Stimulated activated naive B cell treated with anti-CD40 and anti-IgM and Interleukin-4, amounts not matched to agents 10 μg/mL and 1 μg/mL and 100 μg/mL, for 72 hours (primary cell): ENCODE measurements at regions not wholly inside any gene's neighbourhood (a gene's known extent, or its start where the extent isn't known, plus 50 kb on each side); places are given as distances from the start of the nearest gene placed in this dataset.
"Not testable (repeated sequence)": the region's sequence is repeated elsewhere in the genome, so short reads cannot be mapped to it uniquely, and the experiment has no call there.

Source experiments
- ATAC-seq, 2 donors: fragments of 150-1000 bp; cut with Tn5 transposase; replicated peaks; 2 replicates each; pipeline ENCODE4 v1.10.0; 2021; ENCODE audit warnings: moderate library complexity in 1 of 2
- DNase-seq: peaks from one replicate; pipeline ENCODE4 v3.0.0; 2021
- H3K27ac Mint-ChIP-seq: one replicate; pipeline ENCODE4 v1.8.0; 2022; ENCODE audit warnings: mild to moderate bottlenecking, mixed read lengths
- H3K27me3 Mint-ChIP-seq, 2 donors: one replicate each; pipeline ENCODE4 v1.8.0; 2022; ENCODE audit warnings: mixed read lengths in 2 of 2
- H3K36me3 Mint-ChIP-seq, 2 donors: one replicate each; pipeline ENCODE4 v1.8.0; 2022; ENCODE audit warnings: mixed read lengths in 2 of 2, mild to moderate bottlenecking in 1 of 2
- H3K4me1 Mint-ChIP-seq, 2 donors: one replicate each; pipeline ENCODE4 v1.8.0; 2022; ENCODE audit warnings: mixed read lengths in 2 of 2, mild to moderate bottlenecking in 1 of 2
- H3K4me3 Mint-ChIP-seq, 2 donors: one replicate each; pipeline ENCODE4 v1.8.0; 2022; ENCODE audit warnings: mild to moderate bottlenecking in 2 of 2, mixed read lengths in 2 of 2, moderate library complexity in 1 of 2
- H3K9me3 Mint-ChIP-seq, 2 donors: one replicate each; pipeline ENCODE4 v1.8.0; 2022; ENCODE audit warnings: mixed read lengths in 2 of 2, mild to moderate bottlenecking in 1 of 2

DNA sequence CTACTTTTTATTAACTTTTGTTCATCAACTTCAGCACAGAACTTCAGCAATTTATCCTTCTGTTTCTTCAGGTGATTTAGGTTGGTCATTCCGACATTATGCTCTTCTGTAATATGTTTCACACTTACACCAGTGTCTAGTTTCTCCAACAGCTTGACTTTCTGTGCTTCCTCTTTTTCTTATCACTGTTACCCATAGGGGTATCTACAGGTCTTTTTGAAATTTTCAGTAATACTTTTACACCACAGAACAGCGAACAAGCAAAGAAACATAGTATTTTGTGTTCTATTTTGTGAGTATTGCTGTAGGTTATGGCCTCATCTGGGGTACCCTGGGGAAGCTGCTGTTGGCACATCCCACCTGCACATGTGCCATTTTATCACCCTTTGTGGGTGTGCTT, 260.7 kb downstream of the NSUN3 start:
- ATAC-seq: no peak

DNA sequence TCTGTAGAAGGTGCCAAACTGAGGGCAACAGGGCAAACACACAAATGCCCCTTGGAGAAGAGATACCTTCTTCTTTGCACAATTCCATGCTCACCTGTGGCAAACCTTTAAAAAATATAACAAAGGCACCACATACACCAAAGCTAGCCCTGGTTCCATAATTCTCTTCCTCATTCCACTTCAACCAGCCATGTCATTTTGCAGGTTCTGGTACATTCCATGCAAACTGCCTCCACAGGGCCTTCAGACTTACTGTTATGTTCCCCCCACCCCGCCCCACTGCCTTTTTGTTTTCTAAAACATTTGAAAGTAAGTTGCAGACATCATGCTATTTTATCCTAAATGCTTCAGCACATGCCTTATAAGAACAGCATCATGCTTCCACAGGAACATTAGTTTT, 269.0 kb downstream of the NSUN3 start:
- H3K36me3 Mint-ChIP-seq: no peaks in the 10 kb centered on the region
- no peaks in the 10 kb centered on the region for H3K4me1 Mint-ChIP-seq
- H3K27me3 Mint-ChIP-seq: no peaks in the 10 kb centered on the region
- H3K9me3 Mint-ChIP-seq: peaks cover 2 to 3% of the 10 kb centered on the region in 2 donors
- H3K4me3 Mint-ChIP-seq: no peak overlapping the region
- no peak for DNase-seq
- H3K27ac Mint-ChIP-seq: no peak overlapping the region
- ATAC-seq: no peak

More for the DNA sequence above, 260.7 kb downstream of the NSUN3 start:
- H3K9me3 Mint-ChIP-seq: peaks cover 4 to 6% of the 10 kb centered on the region in 2 donors
- DNase-seq: no peak
- no peak overlapping the region for H3K4me3 Mint-ChIP-seq
- no peaks in the 10 kb centered on the region for H3K27me3 Mint-ChIP-seq
- no peaks in the 10 kb centered on the region for H3K4me1 Mint-ChIP-seq
- no peak overlapping the region for H3K27ac Mint-ChIP-seq
- no peaks in the 10 kb centered on the region for H3K36me3 Mint-ChIP-seq

DNA sequence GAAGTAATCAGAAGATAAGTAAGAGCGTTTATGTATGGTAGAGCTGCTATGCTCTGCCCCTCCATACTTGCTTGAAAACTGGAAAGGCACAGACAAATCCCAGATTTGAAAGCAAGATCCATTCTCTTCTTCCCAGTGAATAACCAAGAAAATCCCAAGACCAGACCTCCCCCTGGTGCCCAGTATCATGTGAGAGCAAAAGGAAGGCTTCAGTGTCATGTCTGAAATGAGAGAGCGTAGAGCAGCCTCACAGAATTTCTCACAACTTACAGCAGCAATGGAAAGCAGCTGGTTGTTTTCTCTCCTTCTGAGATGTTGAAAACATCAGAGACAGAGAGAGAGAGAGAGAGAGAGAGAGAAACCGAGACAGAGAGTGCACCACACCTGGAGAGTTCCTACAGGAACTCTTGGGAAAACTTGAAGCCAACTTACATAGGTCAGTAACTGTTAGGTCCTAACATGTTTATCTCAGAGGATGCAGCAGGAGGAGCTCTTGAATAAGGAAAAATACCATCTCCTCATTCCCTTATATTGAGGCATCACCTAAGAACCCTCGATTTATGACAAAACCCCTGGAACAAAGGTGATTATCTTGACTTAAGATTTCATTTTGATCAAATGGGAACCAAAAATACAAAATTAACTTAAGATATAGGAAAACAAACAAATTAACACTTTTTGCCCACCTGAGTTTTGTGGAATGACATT, 273.3 kb downstream of the NSUN3 start:
- H3K27me3 Mint-ChIP-seq: no peaks in the 10 kb centered on the region
- no peak overlapping the region for H3K27ac Mint-ChIP-seq
- no peaks in the 10 kb centered on the region for H3K4me1 Mint-ChIP-seq
- H3K36me3 Mint-ChIP-seq: no peaks in the 10 kb centered on the region
- DNase-seq (no peak), ATAC-seq (no peak)
- H3K4me3 Mint-ChIP-seq: no peak overlapping the region
- peaks cover 0 to 3% of the 10 kb centered on the region in 2 donors for H3K9me3 Mint-ChIP-seq

DNA sequence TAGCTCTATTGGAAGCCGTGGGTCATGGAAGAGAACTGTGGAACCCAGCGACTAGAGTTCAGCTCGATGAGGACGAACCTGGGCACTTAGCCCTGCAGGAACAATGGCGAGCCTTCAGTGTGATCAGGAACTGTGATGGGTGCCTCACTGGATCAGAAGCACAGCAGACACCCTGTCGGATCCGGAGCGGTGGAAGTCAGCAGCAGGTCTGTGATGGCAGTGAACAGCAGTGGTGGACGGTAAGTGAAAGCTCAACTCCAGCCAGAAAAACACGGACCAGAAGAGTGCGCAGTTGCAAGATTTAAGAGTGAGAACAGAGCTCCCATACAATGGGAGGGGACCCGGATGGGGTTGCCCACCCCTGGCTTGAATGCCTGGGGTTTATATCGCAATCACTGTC, 282.2 kb downstream of the NSUN3 start:
- Mint-ChIP-seq H3K4me3 (no peak overlapping the region), H3K27me3 (no peaks in the 10 kb centered on the region), H3K27ac (no peak overlapping the region), H3K9me3 (peaks cover 10 to 11% of the 10 kb centered on the region in 2 donors), H3K4me1 (no peaks in the 10 kb centered on the region), H3K36me3 (no peaks in the 10 kb centered on the region)
- DNase-seq: no peak
- no peak for ATAC-seq

DNA sequence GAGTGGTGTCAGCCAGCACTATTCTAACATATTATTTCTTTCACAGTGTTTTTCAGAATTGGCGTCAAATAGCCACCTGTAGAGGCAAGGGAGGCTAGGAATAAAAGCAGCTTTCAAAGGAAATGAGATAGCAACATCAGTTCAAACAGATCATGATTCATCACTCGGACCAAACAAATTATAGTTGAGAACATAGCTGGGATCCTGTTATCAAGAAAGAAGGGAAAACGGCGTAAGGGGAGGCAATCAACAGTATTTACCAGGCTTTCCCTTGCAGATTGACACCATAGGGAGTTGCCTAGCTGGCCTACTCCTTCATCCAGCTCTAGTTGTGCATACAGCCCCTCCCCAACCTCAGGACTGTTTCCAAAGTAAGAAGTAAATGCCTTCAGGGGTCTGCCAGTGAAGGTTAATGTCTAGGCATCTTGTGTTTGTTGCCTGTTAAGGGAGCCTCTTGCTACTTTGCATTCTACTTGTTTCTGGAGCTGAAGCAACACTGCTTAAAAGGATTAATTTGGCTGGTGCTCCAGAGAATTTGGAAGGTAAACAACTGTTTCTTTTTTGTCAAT, 286.5 kb downstream of the NSUN3 start:
- no peak for DNase-seq
- no peak overlapping the region for H3K27ac Mint-ChIP-seq
- H3K36me3 Mint-ChIP-seq: no peaks in the 10 kb centered on the region
- ATAC-seq: no peak
- no peaks in the 10 kb centered on the region for H3K27me3 Mint-ChIP-seq
- peaks cover 10% of the 10 kb centered on the region in 2 donors for H3K9me3 Mint-ChIP-seq
- no peaks in the 10 kb centered on the region for H3K4me1 Mint-ChIP-seq
- H3K4me3 Mint-ChIP-seq: no peak overlapping the region

DNA sequence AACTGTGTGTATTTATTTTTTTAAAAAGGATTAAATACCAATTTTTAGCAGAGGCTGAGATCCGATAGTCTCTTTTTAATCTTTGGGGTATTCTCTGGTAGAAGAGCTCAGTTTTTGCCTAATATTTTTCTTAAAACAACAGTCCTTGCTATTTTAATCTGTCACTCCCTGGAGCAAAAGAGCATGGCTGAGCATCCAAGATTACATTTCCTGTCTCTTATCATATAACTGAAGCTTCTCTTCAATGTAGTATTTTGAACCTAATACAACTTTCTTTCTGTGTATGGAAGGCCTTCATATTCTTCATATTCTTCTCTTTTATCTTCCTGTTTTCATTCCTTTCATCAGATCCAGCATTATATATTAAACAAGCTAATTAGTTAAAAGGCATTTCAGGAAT, 293.7 kb downstream of the NSUN3 start:
- Mint-ChIP-seq H3K27ac (no peak overlapping the region), H3K4me3 (no peak overlapping the region), H3K4me1 (no peaks in the 10 kb centered on the region), H3K36me3 (no peaks in the 10 kb centered on the region), H3K27me3 (no peaks in the 10 kb centered on the region), H3K9me3 (peaks cover 0 to 1% of the 10 kb centered on the region in 2 donors)
- ATAC-seq (no peak), DNase-seq (no peak)

DNA sequence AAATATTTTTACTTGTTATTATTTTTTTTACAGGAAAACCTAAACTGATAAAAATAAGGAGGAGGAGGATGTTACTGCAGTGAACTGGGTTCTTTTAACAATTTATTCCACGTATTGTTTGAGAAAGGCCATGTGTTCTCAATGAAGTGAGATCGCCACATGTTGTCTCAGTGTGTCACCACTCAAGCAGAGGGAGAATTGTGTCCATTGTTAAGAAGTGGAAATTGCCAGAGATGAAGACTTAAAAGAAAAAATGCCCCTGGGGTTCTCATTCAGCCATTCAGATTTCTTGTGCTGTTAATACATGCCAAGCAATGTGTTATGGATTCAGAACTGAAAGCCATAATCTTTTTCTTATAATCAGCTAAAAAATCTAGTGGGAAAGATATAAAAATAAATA, 297.1 kb downstream of the NSUN3 start:
- no peak overlapping the region for H3K27ac Mint-ChIP-seq
- no peak overlapping the region for H3K4me3 Mint-ChIP-seq
- DNase-seq (no peak), ATAC-seq (no peak)
- no peaks in the 10 kb centered on the region for H3K36me3 Mint-ChIP-seq
- no peaks in the 10 kb centered on the region for H3K27me3 Mint-ChIP-seq
- H3K4me1 Mint-ChIP-seq: no peaks in the 10 kb centered on the region
- H3K9me3 Mint-ChIP-seq: peaks cover 0 to 3% of the 10 kb centered on the region in 2 donors

DNA sequence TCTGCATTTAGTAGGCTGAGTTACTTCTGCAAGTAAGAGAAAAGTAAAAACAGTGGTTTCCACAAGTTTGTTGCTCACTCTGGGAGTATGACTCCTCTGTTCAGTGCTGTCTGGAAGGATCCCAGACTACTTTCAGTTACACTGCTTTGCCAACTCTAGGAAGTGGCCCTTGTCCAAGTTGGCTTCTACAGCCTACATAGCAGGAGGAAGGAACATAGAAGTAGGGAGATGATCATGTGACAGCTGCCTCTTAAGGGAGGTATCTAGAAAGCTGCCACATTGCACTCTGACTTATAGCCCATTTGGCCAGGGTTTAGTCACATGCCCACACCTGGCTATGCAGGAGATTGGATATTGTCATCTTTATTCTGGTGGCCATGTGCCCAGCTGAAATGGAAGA, 298.1 kb downstream of the NSUN3 start:
- Mint-ChIP-seq H3K36me3 (no peaks in the 10 kb centered on the region), H3K4me3 (no peak overlapping the region), H3K27ac (no peak overlapping the region), H3K27me3 (no peaks in the 10 kb centered on the region), H3K9me3 (peaks cover 0 to 6% of the 10 kb centered on the region in 2 donors), H3K4me1 (no peaks in the 10 kb centered on the region)
- no peak for ATAC-seq
- no peak for DNase-seq

DNA sequence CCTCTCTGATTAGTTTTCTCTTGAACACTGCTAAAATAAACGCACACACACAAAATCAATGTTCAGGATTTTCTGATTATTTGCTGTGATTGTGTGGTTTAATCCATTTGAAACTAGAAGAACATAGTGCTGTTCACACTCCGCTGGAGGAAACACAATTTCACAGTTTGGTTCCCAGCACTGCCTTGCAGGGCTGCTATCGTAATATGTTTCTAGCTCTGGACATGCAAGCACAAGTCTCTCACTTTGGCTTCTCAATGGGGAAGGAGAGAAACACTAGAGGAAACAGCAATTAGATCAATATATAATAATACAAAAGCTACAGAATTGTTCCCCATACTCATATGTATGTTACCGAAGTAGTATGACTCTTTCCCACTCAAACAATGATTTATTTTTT, 299.5 kb downstream of the NSUN3 start:
- DNase-seq (no peak), ATAC-seq (no peak)
- Mint-ChIP-seq H3K27ac (no peak overlapping the region), H3K27me3 (no peaks in the 10 kb centered on the region), H3K4me1 (no peaks in the 10 kb centered on the region), H3K4me3 (no peak overlapping the region), H3K9me3 (peaks cover 0 to 9% of the 10 kb centered on the region in 2 donors), H3K36me3 (no peaks in the 10 kb centered on the region)

DNA sequence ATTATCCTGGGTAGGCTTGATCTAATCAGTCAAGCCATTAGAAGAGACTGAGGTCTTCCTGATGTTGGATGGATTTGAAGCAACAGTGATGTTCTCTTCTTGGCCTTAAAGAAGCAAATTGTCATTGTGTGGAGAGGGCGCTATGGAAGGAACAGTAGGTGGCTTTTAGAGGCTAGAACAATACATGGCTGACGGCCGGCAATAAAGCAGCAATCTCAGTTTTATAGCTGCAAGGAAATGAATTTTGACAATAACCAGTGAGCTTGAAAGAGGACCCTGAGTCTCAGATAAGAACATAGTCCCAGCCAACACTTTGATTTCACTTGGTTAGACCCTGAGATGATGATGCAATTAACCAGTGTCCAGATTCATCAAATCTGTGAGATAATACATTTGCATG, 302.1 kb downstream of the NSUN3 start:
- DNase-seq (no peak), ATAC-seq (no peak)
- Mint-ChIP-seq H3K36me3 (no peaks in the 10 kb centered on the region), H3K27me3 (no peaks in the 10 kb centered on the region), H3K4me3 (no peak overlapping the region), H3K4me1 (no peaks in the 10 kb centered on the region), H3K27ac (no peak overlapping the region), H3K9me3 (peaks cover under 1 to 12% of the 10 kb centered on the region in 2 donors)

DNA sequence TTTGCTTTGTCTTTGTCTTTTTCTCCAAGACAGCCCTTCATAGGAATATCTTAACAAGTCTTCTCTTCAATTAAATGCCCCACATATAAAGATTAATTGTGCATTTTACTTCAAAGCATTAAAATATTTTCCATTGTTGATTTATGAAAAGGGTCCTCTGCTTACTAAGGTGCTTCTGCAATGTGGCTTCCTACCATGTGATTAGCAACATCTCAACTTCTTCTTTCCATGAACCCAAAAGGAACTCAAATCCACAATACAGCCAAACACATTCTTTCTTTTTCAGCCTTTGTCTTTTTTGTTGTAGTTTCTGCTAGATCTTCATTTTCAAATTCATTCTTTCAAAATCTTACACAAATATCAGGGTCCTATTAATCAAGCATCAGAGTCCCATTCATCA, 309.2 kb downstream of the NSUN3 start:
- H3K9me3 Mint-ChIP-seq: peaks cover 6 to 8% of the 10 kb centered on the region in 2 donors
- H3K27ac Mint-ChIP-seq: no peak overlapping the region
- DNase-seq (no peak), ATAC-seq (no peak)
- H3K4me3 Mint-ChIP-seq: no peak overlapping the region
- no peaks in the 10 kb centered on the region for H3K27me3 Mint-ChIP-seq
- no peaks in the 10 kb centered on the region for H3K4me1 Mint-ChIP-seq
- H3K36me3 Mint-ChIP-seq: no peaks in the 10 kb centered on the region

DNA sequence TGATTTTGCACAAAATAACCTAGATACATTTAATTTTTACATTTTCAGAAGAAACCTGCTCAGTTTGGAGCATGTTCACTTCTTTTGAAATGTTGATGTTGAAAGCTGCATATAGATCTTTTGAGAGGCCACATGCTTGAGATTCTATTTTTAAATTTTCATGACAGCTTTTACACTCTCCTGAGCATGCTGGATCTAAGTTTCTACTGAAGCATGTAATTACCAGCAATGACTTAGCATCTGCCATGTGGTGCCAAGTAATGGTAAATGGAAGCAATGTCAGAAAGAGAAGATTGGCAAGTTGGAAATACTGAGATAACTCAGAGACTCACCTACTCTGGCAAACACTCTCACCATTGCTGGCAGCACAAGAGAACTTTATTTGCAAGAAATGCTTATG, 310.6 kb downstream of the NSUN3 start:
- H3K27me3 Mint-ChIP-seq: no peaks in the 10 kb centered on the region
- H3K36me3 Mint-ChIP-seq: no peaks in the 10 kb centered on the region

DNA sequence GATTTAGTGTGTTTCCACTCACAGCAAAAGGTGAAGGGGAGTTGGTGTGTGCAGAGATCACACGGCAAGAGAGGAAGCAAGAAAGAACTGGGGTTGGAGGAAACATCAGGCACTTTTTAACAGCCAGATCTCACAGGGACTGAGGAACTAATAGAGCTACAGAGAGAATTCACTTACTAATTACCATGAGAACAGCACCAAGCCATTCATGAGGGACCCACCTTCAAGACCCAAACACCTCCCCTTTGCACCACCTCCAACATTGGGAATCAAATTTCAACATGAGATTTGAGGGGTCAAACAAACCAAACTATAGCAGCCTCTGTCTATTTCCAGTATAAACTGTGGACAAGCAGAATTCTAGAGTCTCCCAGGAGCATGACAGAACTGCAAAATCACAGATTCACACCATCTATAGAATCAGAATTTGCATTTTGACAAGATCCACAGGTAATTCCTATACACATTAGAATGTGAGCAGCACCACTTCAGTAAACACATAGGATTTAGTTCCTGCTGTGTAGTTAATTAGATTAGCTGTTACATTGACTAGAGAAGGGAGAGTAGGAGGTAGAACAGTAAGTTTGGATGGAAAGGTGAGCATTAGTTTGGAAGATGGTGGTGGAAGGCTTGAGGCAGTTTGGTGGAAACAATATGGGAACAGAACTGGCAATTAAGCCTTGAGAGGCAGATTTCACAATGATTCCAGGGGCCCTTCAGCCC, 311.7 kb downstream of the NSUN3 start:
- H3K4me1 Mint-ChIP-seq: no peaks in the 10 kb centered on the region
- no peak overlapping the region for H3K4me3 Mint-ChIP-seq
- H3K36me3 Mint-ChIP-seq: no peaks in the 10 kb centered on the region
- ATAC-seq (no peak), DNase-seq (no peak)
- H3K27me3 Mint-ChIP-seq: no peaks in the 10 kb centered on the region
- H3K27ac Mint-ChIP-seq: no peak overlapping the region
- peaks cover 5 to 10% of the 10 kb centered on the region in 2 donors for H3K9me3 Mint-ChIP-seq

More for the DNA sequence above, 310.6 kb downstream of the NSUN3 start:
- ATAC-seq (no peak), DNase-seq (no peak)
- Mint-ChIP-seq H3K27ac (no peak overlapping the region), H3K4me1 (no peaks in the 10 kb centered on the region), H3K9me3 (peaks cover 6% of the 10 kb centered on the region in 2 donors), H3K4me3 (no peak overlapping the region)

DNA sequence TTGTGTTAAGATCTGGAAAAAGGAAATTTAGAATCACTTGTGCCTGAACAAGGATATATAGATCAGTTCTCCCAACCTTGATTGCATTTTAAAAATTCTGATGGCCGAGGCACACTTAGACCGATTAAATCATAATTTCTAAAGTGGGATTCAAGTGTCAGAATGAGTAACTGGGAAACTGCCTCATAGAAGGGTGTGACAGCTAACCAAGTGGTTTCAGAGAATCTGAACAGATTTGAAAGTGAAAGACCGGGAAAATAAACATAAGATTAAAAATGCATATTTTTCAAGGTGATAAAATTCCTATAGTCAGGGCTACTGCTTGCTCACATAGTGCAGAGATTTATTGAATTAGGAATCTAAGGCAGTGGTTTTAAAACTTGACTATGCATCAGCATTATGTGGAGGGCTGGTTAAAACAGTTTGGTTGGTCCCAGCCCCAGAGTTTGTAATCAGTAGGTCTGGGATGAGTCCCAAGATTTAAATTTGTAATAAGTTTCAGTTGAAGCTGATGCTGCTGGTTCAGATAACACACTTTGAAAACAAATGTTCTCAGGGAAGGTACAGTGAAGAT, 314.3 kb downstream of the NSUN3 start:
- H3K4me3 Mint-ChIP-seq, H3K36me3 Mint-ChIP-seq, DNase-seq, H3K9me3 Mint-ChIP-seq, H3K4me1 Mint-ChIP-seq, H3K27ac Mint-ChIP-seq, H3K27me3 Mint-ChIP-seq, ATAC-seq: not testable (repeated sequence)

DNA sequence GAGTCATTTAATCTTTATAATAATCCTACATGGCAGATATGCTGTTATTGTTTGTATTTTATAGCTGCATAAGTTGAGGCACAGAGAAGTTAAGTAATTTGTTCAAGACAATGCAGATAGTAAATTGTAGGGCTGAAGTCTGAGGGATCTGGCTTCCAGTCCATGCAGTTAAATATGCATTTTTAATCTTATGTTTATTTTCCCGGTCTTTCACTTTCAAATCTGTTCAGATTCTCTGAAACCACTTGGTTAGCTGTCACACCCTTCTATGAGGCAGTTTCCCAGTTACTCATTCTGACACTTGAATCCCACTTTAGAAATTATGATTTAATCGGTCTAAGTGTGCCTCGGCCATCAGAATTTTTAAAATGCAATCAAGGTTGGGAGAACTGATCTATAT, 315.0 kb downstream of the NSUN3 start:
- DNase-seq, H3K27me3 Mint-ChIP-seq, ATAC-seq, H3K4me1 Mint-ChIP-seq, H3K9me3 Mint-ChIP-seq, H3K4me3 Mint-ChIP-seq, H3K27ac Mint-ChIP-seq, H3K36me3 Mint-ChIP-seq: not testable (repeated sequence)
